ENCODE measurements at regions not wholly inside any gene's neighbourhood (a gene's known extent, or its start where the extent isn't known, plus 50 kb on each side); places are given as distances from the start of the nearest gene placed in this dataset.
"Not testable (repeated sequence)": the region's sequence is repeated elsewhere in the genome, so short reads cannot be mapped to it uniquely, and the experiment has no call there.

GRCh38 chr15:22236469-22236868 lies 156.1 kb downstream of the OR4M2 start:
- whole genome bisulfite sequencing, 2 donors = 42 to 83% methylated on average over 5 of the region's 5 CpGs
- no peak for TF ChIP-seq CTCF (IDR thresholded peaks at IDR 0.05)
- no peak for TF ChIP-seq POLR2A (IDR thresholded peaks at IDR 0.05)
- Histone ChIP-seq H3K36me3 (ENCODE audit: low read depth, missing control alignments) (no peaks in the 10 kb centered on the region), H3K27ac (no peak overlapping the region), H3K4me3 (no peak overlapping the region), H3K27me3 (no peaks in the 10 kb centered on the region), H3K4me1 (no peaks in the 10 kb centered on the region), H3K9me3 (no peaks in the 10 kb centered on the region)
- DNase-seq = no peak
- intact Hi-C loops (cut with DNase I; ENCODE audit: low total_unique reads) = no loop called here

GRCh38 chr15:22237891-22238275 lies 157.6 kb downstream of the OR4M2 start:
- no peaks in the 10 kb centered on the region for H3K9me3 ChIP-seq
- no peaks in the 10 kb centered on the region for H3K27me3 ChIP-seq
- no peak overlapping the region for H3K27ac ChIP-seq
- no peak for DNase-seq
- no peaks in the 10 kb centered on the region for H3K4me1 ChIP-seq
- WGBS, 2 donors = 60 to 61% methylated on average over 8 to 9 of the region's 9 CpGs
- H3K4me3 ChIP-seq = no peak overlapping the region
- no peaks in the 10 kb centered on the region for H3K36me3 ChIP-seq (ENCODE audit: low read depth, missing control alignments)
- intact Hi-C loops (cut with DNase I; ENCODE audit: low total_unique reads) = no loop called here
- TF ChIP-seq CTCF (IDR thresholded peaks at IDR 0.05) (no peak), POLR2A (IDR thresholded peaks at IDR 0.05) (no peak)

- H3K9me3 ChIP-seq; H3K36me3 ChIP-seq (ENCODE audit: low read depth, missing control alignments); H3K27me3 ChIP-seq; intact Hi-C loops (cut with DNase I; ENCODE audit: low total_unique reads); H3K4me3 ChIP-seq; H3K27ac ChIP-seq; DNase-seq; H3K4me1 ChIP-seq: not testable (repeated sequence)
- WGBS, 2 donors = 68 to 86% methylated on average over 15 to 20 of the region's 20 CpGs
These were observed 158.1 kb downstream of the OR4M2 start for GRCh38 chr15:22238276-22238958.

GRCh38 chr15:22238959-22239805 lies 158.9 kb downstream of the OR4M2 start:
- intact Hi-C loops (cut with DNase I; ENCODE audit: low total_unique reads); H3K27ac ChIP-seq; DNase-seq; H3K36me3 ChIP-seq (ENCODE audit: low read depth, missing control alignments); H3K27me3 ChIP-seq; H3K4me1 ChIP-seq; H3K9me3 ChIP-seq; H3K4me3 ChIP-seq: not testable (repeated sequence)
- WGBS, 2 donors = 77 to 81% methylated on average over 3 to 22 of the region's 22 CpGs

GRCh38 chr15:22239806-22240180 lies 159.5 kb downstream of the OR4M2 start:
- no peaks in the 10 kb centered on the region for H3K36me3 ChIP-seq (ENCODE audit: low read depth, missing control alignments)
- TF ChIP-seq CTCF (IDR thresholded peaks at IDR 0.05) = no peak
- TF ChIP-seq POLR2A (IDR thresholded peaks at IDR 0.05) = no peak
- no peaks in the 10 kb centered on the region for H3K27me3 ChIP-seq
- no peak overlapping the region for H3K27ac ChIP-seq
- WGBS, 2 donors = 39 to 51% methylated on average over 3 of the region's 3 CpGs
- no peak overlapping the region for H3K4me3 ChIP-seq
- no peaks in the 10 kb centered on the region for H3K9me3 ChIP-seq
- intact Hi-C loops (cut with DNase I; ENCODE audit: low total_unique reads) = no loop called here
- no peak for DNase-seq
- H3K4me1 ChIP-seq = no peaks in the 10 kb centered on the region

All from testis (tissue), 2 donors.